Lung microvascular endothelial cell (primary cell): ENCODE measurements at regions not wholly inside any gene's neighbourhood (a gene's known extent, or its start where the extent isn't known, plus 50 kb on each side); places are given as distances from the start of the nearest gene placed in this dataset.
"Not testable (repeated sequence)": the region's sequence is repeated elsewhere in the genome, so short reads cannot be mapped to it uniquely, and the experiment has no call there.

Experiments used
- DNase-seq, 2 donors: peaks; one replicate each; pipeline versions ENCODE4 v3.0.0 to v3.0.0-alpha.2; 2010; ENCODE audit warnings: low read depth in 2 of 2

DNA sequence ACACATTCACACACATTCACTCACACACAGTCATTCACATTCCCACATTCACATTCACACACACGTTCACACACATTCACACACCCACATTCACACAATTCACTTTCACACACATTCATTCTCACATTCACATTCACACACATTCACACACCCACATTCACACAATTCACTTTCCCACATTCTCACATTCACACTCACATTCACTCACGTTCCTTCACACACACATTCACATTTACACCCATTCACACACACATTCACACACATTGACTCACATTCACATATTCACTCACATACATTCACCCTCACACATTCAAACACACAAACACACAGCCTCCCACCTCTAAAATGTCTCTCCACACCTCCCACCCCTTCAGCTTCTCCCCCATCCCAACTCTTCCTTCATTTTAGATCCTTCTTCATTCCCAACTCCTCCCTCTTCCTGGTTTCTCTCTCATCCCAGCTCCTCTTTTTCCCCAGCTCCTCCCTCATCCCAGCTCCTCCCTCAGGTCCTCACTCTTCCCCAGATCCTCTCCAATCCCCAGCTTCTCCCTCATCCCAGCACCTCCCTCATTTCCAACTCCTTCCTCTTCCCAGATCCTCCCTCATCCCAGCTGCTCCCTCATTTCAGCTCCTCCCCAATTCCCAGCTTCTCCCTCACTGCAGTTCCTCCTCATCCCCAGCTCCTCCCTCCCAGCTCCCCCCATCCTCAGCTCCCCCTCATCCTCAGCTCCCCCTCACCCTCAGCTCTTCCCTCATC, 111.0 kb downstream of the FAM53A start:
- DNase-seq, result no peak

DNA sequence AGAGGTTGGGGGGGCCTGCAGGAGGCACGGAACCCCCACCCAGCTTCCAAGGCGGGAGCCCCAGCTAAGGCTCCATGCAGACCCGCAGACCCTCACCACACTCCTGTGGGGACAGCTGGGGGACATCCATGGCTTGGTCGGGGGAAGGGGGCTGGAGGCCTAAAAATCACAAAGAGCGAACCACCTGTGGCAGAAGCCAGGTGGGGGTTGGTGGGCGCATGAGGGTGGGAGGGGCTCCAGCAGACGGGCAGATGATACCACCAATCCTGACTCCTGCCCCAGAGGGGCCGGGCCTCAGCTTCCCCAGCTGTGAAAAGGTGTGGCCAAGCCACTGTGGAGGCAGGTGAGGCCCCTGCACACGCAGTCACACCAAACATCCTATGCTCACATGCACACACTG, 111.6 kb downstream of the FAM53A start:
- no peak for DNase-seq

DNA sequence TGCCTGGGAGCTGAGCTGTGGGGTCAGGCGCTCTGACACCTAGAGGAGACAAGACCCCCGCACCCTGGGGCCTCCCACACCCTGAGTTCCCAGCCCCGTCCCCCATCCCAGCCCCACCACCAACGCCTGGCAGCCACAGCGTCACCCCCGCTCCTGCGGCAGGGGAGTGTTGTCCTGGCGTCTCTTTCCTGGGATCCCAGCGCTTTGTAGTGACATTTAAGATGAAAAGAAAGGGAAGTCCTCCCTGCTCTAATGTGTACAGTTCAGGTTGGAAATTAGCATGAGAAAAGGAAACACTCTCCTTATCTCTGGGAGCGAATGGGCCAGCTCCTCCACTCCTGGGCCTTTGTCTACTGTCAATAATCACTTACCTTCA, 112.1 kb downstream of the FAM53A start:
- no peak for DNase-seq

DNA sequence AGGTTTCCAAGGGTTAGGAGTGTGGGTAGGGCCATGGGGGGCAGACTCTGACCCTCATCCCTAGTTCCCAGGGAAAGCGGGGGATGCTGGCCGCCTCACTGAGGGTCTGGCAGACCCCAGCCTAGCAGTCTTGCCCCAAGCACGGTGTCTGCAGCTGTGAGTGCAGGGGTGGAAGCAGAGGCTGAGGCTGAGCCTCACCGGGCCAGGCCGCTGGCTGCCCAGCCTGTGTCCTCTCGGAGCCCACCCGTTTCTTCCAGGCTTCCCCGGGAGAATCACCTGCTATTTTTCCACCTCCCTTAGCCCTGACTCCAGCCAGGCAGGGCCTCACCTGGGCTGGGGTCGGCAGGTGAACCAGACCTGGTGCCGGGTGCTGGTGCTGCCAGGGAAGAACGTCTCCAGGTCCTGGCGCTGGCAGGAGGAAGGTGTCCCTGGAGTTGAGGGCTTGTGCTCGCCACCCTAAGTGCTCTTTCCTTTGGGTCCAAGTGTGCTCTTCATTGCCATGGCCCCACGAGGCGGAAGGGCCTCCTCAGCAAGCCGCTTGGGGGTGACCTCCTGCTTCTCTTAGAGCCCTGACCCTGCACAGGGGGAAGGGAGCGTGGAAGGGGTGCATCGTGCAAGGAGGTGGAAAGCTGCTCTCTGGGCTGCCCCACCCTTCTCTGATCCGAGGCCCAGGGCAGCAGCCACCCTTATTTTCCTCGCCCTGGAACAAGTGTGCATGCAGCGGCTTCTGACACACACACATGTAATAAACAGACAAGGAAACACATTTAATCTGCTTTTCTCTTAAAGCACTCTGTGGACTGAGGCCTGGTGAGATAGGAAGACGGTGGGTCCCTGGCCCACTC, 112.7 kb downstream of the FAM53A start:
- no peak for DNase-seq

DNA sequence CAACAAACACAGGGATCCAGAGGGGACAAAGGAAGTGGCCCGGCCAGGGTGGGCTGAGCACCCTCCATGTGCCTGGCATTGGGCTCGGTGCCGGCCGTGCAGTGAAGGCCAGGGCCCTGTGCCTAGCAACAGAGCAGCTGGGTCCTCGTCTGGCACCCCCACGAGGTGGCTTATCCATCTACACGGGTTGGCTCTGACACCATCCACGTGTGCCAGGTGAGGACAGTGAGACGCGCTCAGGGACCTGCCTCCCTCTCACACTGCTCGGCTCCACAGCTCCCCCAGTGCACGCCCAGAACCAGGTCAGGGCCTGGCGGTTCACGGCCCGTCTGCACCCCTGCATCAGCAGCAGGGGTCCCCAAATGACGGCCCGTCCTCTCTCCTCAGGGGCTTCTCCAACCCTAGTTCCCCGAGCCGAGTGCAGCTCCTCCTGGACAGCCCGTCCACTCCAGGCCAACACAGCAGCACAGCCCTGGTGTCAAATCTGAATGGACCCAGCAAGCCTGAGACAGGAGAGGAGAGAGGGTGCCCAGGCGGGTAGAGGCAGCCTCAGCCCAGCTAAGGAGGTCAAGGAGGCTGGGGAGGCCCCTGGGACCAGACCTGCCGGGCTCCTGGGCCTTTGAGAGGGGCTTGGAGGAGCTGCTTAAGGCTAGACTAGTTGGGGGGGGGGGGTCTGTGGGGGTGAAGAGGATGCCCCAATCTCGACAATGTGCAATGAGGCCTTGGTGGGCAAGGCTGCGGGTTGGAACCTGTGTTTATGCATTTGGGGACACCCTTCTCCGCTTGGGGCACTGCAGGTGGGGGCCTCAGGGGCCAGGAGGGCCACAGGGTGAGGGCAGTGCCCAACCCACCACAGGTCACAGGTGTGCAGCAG, 113.6 kb downstream of the FAM53A start:
- DNase-seq, result no peak

DNA sequence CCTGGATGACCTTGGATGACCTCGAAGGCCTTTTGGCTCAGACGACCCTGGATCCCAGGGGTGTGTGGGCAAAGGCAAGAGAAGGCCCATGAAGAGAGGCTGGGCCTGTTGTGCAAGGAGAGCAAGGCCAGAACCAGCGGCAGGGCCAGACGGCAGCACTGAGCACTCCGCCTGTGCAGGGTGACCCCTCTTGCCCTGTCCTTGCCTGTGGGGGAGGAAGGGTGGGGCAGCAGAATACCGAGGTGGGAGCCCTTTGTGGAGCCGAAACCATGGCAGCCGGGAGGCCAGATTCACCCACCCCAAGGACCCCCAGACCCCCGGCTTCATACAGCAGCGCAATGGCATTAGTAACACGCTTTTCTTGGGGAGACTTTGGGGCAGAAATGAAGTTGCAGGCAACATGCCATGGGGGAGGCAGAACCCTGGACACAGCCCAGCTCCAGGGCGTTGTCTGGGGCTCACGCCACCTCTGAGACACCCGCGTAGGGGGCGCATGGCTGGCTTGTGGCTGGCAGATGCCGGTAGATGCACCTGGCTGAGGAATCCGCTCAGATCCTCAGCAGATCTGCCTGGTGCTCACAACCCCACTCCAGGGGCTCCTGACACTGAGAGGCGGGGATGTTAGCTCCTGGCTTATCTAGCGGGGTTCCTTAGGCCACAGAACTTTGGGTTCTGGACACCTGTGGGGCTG, 114.5 kb downstream of the FAM53A start:
- no peak for DNase-seq

DNA sequence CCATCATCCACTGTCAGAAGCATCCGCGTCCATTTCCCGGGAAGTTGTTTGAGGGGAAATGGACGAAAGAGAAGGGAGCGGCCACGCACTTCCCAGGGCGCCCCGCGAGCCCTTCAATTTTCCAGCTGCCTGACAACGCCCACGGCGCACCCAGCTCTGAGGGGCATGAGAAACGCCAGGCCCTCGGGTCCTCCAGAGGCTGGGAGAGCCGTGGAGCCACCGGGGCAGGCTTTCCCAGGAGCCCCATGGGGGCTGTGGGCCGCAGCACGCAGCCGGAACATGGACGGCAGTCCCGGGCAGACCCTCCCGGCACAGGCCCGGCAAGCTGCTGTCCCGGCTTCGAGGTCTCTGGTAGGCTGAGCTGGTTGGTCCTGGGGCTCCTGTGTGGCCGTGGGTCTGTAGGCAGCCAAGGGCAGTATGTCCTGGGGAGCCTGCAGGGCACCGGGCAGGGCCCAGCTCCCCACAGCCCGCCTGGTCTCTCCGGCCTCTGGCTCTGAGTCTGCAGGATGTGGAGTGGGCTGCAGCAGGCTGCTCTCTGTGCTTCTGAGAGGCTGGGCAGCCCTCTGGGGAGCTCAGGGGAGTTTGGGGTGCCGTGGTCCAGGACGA, 115.2 kb downstream of the FAM53A start:
- peak; percentile 28 to 48 for DNase-seq

DNA sequence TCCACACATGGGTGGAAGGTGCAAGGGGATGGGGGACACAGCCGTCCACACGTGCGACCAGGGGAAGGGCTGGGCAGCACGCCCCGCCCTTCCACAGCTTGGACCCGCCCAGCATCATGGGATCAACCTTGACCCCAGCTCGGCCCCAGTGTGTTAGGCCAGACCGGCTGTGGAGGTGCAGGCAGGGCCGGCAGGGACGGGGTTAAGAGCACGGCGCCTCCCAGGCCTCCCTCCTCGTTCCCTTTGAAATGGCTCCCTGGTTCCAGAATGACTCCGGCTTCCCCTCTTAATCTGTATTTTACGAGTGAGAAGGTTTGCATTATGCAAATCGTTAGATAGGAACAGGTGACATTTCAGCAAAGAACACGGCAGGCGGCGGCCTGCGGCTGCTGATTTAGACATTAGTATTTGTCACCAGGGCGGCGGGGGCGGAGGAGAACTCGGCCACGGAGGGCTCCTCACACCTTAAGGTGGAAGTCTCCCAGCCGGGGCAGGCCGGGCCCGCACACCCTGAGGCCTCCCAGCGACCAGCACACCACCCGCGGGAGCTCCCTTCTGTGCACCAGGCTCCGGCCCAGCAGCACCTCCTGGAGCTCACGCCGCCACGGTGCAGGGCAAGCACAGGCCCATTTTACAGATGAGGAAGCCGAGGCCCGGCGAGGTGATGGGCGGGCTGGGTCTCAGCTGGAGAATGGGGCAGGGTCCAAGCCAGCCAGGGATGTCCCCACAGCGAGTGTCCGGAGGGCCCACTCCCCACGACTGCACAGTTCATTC, 116.1 kb downstream of the FAM53A start:
- DNase-seq, result no peak

DNA sequence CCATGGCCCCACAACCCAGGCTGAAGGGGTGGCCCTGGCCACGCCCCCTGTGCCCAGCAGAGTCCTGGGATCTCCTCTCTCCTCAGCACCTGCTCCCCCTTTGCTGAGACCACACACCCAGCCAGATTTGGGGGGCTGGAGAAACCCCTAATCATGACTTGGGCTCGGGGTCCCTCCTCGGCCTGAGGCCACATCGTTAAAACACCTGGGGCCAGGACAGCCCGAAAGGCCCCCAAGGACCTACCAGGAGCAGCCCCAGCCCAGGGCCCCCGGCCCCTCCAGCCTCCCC, 116.7 kb downstream of the FAM53A start:
- DNase-seq, result no peak

DNA sequence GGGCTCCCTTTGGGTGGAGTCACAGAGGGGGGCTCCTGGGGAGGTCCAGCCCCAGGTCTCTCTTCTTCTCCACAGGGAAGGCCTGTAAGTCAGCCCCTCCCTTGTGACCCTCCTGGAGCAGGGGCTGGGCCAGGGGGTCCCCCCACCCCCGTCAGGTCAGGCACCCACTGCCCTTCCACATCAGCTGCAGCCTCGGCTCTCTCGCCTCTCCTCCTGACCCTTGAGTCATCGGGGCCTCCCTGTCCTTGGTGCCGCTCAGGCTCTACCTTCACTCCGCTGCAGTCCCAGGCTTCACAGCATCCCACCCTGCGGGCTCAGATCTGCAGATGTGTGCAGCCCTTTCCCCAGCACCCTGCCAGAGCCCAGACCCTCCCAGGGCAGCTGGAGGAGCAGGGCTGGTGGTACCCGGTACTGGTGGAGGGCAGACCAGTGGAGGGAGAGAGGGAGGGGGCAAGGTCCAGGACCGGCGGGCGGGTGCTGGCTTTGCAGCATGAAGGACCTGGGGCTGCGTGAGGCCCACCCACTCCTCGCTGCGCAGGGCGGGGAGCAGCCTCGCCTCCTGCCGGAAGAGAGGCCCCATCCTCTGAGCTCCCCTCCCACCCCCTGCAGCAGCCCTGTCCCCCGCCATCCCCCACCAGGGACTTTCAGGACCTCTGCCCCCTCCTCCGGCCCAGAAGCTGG, 117.1 kb downstream of the FAM53A start:
- no peak for DNase-seq

DNA sequence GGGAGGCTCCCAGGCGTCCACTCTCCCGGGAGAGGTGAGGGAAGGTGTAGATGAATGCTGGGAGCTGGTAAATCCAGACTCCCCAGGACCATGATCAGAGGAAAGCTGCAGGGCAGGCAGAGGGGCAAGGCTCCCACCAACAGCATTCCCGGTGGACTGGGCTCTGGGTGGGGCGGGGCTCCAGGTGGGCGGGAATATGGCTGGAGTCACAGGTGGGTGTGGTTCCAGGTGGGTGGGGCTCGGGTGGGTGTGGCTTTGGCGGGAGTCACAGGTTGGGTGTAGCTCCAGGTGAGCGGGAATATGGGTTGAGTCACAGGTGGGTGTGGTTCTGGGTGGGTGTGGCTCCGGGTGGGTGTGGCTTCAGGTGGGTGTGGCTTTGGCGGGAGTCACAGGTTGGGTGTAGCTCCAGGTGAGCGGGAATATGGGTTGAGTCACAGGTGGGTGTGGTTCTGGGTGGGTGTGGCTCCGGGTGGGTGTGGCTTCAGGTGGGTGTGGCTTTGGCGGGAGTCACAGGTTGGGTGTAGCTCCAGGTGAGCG, 117.7 kb downstream of the FAM53A start:
- DNase-seq, result not testable (repeated sequence)

DNA sequence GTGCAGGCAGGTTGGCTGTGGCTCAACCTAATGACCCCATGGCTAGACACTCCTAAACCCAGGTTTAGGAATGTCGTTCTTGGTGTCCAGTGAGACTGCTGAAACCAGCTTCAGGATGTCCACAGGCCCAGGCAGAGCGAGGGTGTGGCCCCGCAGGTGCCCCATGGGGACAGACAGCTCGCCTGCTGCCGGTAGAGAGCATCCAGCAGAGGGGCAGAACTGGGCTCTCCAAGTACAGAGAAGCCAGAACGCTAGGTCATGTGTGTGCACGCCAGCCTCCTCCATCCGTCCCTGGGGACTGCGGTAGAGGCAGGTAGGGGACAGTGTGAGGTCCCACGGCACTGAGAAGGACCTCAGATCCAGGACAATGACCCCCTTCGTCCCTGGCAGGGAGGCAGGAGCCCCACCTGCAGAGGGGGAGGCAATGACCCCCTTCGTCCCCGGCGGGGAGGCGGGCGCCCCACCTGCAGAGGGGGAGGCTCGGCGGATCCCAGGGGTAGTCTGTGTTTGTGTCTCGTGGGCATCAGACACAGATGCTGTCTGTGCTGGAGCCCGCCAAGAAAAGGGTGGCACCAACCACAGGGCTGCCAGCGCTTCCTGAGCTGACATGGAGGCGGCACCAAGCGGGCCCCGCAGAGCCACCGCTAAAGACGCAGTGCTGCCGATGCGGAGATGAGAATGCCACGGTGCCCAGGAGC, 118.4 kb downstream of the FAM53A start:
- no peak for DNase-seq

DNA sequence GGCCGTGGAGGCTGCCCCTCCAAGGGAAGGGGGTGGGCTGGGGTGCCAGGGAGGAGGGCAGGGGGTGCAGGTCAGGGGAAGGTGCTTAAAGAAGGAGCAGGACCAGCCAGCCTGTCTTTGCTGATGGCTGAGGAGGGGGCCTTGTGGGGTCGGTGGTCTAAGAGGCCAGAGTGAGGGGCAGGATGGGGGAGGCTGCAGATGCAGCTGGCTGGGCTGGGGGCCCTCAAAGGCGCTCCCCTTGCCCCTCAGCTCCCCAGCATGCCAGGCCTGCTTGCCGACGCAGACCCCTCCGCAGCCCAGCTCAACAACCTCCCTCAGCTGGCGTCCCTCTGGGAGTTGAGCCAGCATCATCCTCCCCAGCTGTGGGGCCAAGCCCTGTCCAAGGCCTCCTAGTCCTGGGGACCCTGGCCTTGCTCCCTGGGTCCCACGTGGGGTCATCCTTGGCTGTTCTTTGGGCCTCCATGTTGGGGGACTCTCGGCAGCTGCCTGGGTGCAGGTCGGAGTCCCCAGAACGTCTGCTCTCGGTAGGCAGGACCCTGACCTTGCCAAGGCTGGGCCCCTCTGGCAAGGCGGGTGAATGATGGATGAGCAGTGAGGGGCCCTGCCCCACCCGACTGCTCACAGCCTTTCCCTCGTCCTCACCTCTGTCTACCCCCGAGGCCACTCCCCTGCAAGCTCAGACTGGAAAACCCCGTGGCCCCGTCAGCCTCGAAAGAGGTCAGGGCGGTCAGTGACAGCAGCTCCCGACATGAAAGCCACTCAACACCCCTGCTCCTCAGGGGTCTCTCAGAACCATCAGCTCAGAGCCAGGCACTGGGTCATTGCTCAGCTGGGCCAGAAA, 119.4 kb downstream of the FAM53A start:
- DNase-seq, result no peak

DNA sequence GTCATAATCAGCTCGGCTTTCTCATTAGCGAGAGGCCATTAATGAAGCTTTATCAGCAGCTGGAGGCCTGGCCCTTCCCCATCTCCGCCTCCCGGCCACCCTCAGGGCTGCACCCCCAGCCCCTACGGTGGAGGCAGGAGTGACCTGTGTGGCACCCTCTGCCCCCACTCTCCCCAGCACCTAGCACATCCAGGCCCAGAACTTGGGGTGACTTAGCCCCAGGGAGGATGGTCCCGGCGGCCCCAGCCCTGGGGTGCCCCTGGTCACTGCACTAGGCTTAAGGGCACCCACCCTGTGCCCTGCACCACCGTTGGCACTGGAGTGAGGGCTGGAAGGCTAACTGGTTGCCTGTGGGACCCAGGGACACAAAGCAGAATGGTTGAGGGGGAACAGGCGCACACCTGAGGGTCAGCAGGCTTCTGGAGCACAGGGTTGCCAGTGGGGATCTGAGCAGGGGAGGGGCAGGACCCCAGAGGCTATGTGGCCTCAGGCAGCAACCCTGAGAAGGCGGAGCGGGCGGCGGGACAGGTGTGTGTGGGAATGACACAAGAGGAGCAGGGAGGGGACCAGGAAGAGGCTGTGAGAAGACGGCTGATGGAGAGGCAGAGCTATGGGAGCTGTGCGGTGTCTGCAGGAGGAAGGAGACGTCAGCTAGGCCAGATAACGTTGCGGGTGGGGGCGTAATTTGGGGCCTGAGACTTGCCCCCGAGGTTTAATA, 120.2 kb downstream of the FAM53A start:
- no peak for DNase-seq

DNA sequence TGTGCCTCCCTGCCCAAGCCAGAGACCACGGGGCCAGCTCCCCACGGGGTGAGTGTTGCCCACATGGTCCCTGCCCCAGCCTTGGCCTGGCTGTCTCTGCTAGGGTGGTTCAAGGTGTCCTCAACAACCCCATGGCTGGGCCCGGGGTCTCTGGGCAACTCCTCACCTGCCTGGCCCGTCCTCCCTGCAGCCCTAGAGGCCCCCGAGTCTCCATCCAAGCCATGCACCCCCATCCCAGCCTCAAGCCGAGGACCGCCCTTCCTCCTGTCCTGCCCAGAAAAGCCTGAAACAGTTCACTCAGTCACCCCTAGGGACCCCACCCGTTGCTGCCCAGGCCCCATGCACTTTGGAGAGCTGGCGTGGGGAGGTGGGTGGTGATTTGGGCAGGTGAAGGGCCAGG, 120.9 kb downstream of the FAM53A start:
- no peak for DNase-seq

DNA sequence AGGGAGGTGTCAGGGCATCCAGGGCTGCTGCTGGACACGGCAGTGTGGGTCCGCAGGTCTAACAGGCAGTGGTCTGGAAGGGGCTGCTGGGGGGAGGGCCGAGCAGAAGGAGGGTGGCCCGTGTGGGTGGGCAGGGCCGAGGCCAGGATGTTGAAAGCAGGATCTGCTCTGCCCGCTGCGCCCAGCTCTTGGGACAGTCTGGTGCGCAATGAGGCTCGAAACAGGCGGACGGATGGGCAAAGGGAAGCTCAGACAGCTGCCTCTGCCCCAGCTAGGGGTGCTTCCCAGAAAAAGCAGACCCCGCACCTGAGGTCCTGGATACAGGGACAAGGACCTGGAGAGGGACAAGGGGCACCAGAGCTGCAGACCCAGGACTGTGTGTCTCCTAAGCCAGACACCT, 121.3 kb downstream of the FAM53A start:
- DNase-seq, result no peak

DNA sequence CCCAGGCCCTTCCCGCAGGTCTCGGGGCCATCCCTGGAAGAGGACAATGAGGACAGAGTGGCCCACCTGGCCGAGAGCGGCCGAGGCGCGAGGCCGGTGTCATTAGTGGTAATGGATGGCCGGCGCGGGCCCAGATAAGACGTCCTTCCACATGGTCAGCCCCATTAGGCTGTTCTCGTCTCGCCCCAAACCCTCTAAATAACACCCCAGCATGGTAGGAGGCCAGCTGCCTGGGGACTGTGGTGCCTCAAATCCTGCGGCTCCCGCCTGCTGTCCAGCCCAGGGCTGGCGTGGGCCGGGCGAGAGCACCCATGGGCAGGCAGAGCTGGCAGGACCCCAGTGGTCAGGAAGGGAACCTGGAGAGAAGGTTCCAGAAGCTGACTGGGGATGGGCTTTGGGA, 121.7 kb downstream of the FAM53A start:
- DNase-seq, result no peak
